WTC11 (cell line): ENCODE measurements at regions not wholly inside any gene's neighbourhood (a gene's known extent, or its start where the extent isn't known, plus 50 kb on each side); places are given as distances from the start of the nearest gene placed in this dataset.

ENCODE experiments used
- ATAC-seq: fragments of 200-7000 bp; cut with Tn5 transposase; 2 replicates; pipeline ENCODE4 v1.10.0; 2021; ENCODE audit warnings: mild to moderate bottlenecking, moderate library complexity
- CTCF ChIA-PET: fragments of 300-600 bp; sonication (Branson Sonifier 250); formaldehyde crosslinking; loops from one replicate; lab custom pipeline; 2021; ENCODE audit warnings: antibody characterized with exemption; lab: Charles Lee
- POLR2A ChIA-PET: fragments of 350-600 bp; sonication (Branson Sonifier 250); formaldehyde crosslinking; loops from one replicate; lab custom pipeline; 2021; ENCODE audit warnings: antibody characterized with exemption; lab: Charles Lee
- DNase-seq: peaks from one replicate; pipeline ENCODE4 v3.0.0; 2021; ENCODE audit warnings: low spot score
- H3K27ac Mint-ChIP-seq: 2 replicates; pipeline ENCODE4 v1.8.0; 2021; ENCODE audit warnings: mixed read lengths
- H3K27me3 Mint-ChIP-seq: 2 replicates; pipeline ENCODE4 v1.8.0; 2021; ENCODE audit warnings: low read depth, mild to moderate bottlenecking, moderate library complexity, mixed read lengths
- H3K36me3 Mint-ChIP-seq: 2 replicates; pipeline ENCODE4 v1.8.0; 2021; ENCODE audit warnings: mixed read lengths
- H3K4me1 Mint-ChIP-seq: 2 replicates; pipeline ENCODE4 v1.8.0; 2022; ENCODE audit warnings: mixed read lengths
- H3K4me3 Mint-ChIP-seq: 2 replicates; pipeline ENCODE4 v1.8.0; 2021; ENCODE audit warnings: mild to moderate bottlenecking, moderate library complexity, mixed read lengths
- H3K9me3 Mint-ChIP-seq: 2 replicates; pipeline ENCODE4 v1.8.0; 2021; ENCODE audit warnings: mixed read lengths
- FOXP1 ChIP-seq: sonication (generic); formaldehyde crosslinking; IDR thresholded peaks from 2 replicates; pipeline ENCODE4 v1.8.0; 2022; ENCODE audit warnings: missing genetic modification reagents, mild to moderate bottlenecking, moderate library complexity, borderline replicate concordance
- JAZF1 ChIP-seq: fragments of 250-450 bp; sonication (Bioruptor Pico); IDR thresholded peaks from 2 replicates; pipeline ENCODE4 v1.9.0; 2021; ENCODE audit warnings: moderate library complexity, mild to moderate bottlenecking, inconsistent platforms
- MYBL2 ChIP-seq: sonication (generic); formaldehyde crosslinking; IDR thresholded peaks from 2 replicates; pipeline ENCODE4 v1.8.1; 2023; ENCODE audit warnings: mild to moderate bottlenecking, moderate library complexity, missing genetic modification reagents
- NR3C1 ChIP-seq: sonication (generic); formaldehyde crosslinking; conservative IDR thresholded peaks from 2 replicates; pipeline ENCODE4 v1.8.1; 2023; ENCODE audit warnings: low read depth, mild to moderate bottlenecking, missing genetic modification reagents
- RELA ChIP-seq: sonication (generic); formaldehyde crosslinking; IDR thresholded peaks from 2 replicates; pipeline ENCODE4 v1.8.1; 2022; ENCODE audit warnings: missing genetic modification reagents, mild to moderate bottlenecking, borderline replicate concordance
- TCF7 ChIP-seq: sonication (generic); formaldehyde crosslinking; IDR thresholded peaks from 2 replicates; pipeline ENCODE4 v1.8.0; 2022; ENCODE audit warnings: mild to moderate bottlenecking, low read depth, missing genetic modification reagents, moderate library complexity
- TEAD4 ChIP-seq: sonication (generic); formaldehyde crosslinking; IDR thresholded peaks from 2 replicates; pipeline ENCODE4 v1.8.0; 2022; ENCODE audit warnings: mild to moderate bottlenecking, missing genetic modification reagents
- TP53 ChIP-seq: sonication (generic); formaldehyde crosslinking; IDR thresholded peaks from 2 replicates; pipeline ENCODE4 v1.8.1; 2023; ENCODE audit warnings: mild to moderate bottlenecking, missing genetic modification reagents
- ZNF121 ChIP-seq: sonication (generic); formaldehyde crosslinking; IDR thresholded peaks from 2 replicates; pipeline ENCODE4 v1.8.0; 2023; ENCODE audit warnings: missing genetic modification reagents
- ZNF317 ChIP-seq: sonication (generic); formaldehyde crosslinking; IDR thresholded peaks from 2 replicates; pipeline ENCODE4 v1.8.1; 2023; ENCODE audit warnings: low read depth, mild to moderate bottlenecking, moderate library complexity, missing genetic modification reagents, borderline replicate concordance
- TF ChIP-seq, protein P1 (sequence below): fragments of 250-450 bp; sonication (Bioruptor Pico); IDR thresholded peaks from 2 replicates; pipeline ENCODE4 v1.9.0; 2021; ENCODE audit warnings: mild to moderate bottlenecking, borderline replicate concordance
- TF ChIP-seq, protein P2 (sequence below): sonication (generic); formaldehyde crosslinking; IDR thresholded peaks from 2 replicates; pipeline ENCODE4 v1.8.0; 2022; ENCODE audit warnings: mild to moderate bottlenecking, missing genetic modification reagents
- TF ChIP-seq, protein P3 (sequence below): sonication (generic); formaldehyde crosslinking; IDR thresholded peaks from 2 replicates; pipeline ENCODE4 v1.8.1; 2023; ENCODE audit warnings: mild to moderate bottlenecking, missing genetic modification reagents
- TF ChIP-seq, protein P4 (sequence below): sonication (generic); formaldehyde crosslinking; IDR thresholded peaks from 2 replicates; pipeline ENCODE4 v1.8.0; 2023; ENCODE audit warnings: mild to moderate bottlenecking, missing genetic modification reagents
- TF ChIP-seq, protein P5 (sequence below): sonication (generic); formaldehyde crosslinking; IDR thresholded peaks from 2 replicates; pipeline ENCODE4 v1.8.1; 2023; ENCODE audit warnings: mild to moderate bottlenecking, missing genetic modification reagents, moderate library complexity
- TF ChIP-seq, protein P6 (sequence below): fragments of 250-450 bp; sonication (Bioruptor Pico); IDR thresholded peaks from 2 replicates; pipeline ENCODE4 v1.9.0; 2021; ENCODE audit warnings: moderate library complexity, mild to moderate bottlenecking, inconsistent platforms, borderline replicate concordance
- TF ChIP-seq, protein P7 (sequence below): sonication (generic); formaldehyde crosslinking; IDR thresholded peaks from 2 replicates; pipeline ENCODE4 v1.8.1; 2022; ENCODE audit warnings: mild to moderate bottlenecking, moderate library complexity, missing genetic modification reagents
- TF ChIP-seq, protein P8 (sequence below): sonication (generic); formaldehyde crosslinking; IDR thresholded peaks from 2 replicates; pipeline ENCODE4 v1.8.1; 2023; ENCODE audit warnings: mild to moderate bottlenecking, missing genetic modification reagents, moderate library complexity
- TF ChIP-seq, protein P9 (sequence below): fragments of 250-450 bp; sonication (Bioruptor Pico); IDR thresholded peaks from 2 replicates; pipeline ENCODE4 v2.1.2; 2022; ENCODE audit warnings: mild to moderate bottlenecking, moderate library complexity
- TF ChIP-seq, protein P10 (sequence below): sonication (generic); formaldehyde crosslinking; IDR thresholded peaks from 2 replicates; pipeline ENCODE4 v1.8.1; 2022; ENCODE audit warnings: low read depth, mild to moderate bottlenecking, moderate library complexity, missing genetic modification reagents, borderline replicate concordance

DNA sequence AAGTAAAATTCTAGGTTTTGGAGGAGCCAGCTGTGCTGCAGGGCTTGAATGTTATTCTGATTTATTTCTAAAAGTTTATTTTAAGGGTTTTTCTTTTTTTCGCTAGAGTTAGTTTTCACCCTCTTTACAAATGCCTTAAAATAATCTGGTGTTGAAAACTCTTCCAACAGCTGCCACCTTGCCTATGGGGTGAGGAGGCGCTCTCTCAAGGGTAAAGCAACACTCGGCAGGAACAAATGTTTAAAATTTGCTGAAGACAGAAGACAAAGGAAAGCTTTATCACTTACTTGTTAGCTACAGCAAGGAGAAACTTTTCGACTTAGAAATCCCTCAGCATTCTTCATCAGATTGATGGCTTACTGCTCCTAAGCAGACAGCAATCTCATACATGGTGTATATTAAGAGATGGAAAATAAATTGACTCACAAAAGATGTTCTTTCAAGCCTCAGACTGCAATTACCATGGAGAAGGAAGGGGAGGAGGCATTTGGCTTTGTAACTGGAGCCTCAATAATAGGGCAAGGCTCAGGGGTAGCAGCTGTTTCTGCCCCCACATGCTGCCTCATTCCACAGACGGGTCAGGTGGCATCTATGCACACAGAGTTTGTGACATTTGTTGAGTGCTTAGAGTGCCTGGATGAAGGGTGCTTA lies 79.8 kb upstream of the RALGPS2 start (continued):
- TF ChIP-seq, protein P1, sequence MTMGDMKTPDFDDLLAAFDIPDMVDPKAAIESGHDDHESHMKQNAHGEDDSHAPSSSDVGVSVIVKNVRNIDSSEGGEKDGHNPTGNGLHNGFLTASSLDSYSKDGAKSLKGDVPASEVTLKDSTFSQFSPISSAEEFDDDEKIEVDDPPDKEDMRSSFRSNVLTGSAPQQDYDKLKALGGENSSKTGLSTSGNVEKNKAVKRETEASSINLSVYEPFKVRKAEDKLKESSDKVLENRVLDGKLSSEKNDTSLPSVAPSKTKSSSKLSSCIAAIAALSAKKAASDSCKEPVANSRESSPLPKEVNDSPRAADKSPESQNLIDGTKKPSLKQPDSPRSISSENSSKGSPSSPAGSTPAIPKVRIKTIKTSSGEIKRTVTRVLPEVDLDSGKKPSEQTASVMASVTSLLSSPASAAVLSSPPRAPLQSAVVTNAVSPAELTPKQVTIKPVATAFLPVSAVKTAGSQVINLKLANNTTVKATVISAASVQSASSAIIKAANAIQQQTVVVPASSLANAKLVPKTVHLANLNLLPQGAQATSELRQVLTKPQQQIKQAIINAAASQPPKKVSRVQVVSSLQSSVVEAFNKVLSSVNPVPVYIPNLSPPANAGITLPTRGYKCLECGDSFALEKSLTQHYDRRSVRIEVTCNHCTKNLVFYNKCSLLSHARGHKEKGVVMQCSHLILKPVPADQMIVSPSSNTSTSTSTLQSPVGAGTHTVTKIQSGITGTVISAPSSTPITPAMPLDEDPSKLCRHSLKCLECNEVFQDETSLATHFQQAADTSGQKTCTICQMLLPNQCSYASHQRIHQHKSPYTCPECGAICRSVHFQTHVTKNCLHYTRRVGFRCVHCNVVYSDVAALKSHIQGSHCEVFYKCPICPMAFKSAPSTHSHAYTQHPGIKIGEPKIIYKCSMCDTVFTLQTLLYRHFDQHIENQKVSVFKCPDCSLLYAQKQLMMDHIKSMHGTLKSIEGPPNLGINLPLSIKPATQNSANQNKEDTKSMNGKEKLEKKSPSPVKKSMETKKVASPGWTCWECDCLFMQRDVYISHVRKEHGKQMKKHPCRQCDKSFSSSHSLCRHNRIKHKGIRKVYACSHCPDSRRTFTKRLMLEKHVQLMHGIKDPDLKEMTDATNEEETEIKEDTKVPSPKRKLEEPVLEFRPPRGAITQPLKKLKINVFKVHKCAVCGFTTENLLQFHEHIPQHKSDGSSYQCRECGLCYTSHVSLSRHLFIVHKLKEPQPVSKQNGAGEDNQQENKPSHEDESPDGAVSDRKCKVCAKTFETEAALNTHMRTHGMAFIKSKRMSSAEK: no peak
- TF ChIP-seq MYBL2 (no peak), ZNF317 (CRISPR knock-in tag) (no peak), NR3C1 (CRISPR knock-in tag) (no peak), JAZF1 (no peak), TP53 (no peak)
- TF ChIP-seq, protein P2, sequence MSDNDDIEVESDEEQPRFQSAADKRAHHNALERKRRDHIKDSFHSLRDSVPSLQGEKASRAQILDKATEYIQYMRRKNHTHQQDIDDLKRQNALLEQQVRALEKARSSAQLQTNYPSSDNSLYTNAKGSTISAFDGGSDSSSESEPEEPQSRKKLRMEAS (CRISPR knock-in tag): no peak
- TF ChIP-seq, protein P3, sequence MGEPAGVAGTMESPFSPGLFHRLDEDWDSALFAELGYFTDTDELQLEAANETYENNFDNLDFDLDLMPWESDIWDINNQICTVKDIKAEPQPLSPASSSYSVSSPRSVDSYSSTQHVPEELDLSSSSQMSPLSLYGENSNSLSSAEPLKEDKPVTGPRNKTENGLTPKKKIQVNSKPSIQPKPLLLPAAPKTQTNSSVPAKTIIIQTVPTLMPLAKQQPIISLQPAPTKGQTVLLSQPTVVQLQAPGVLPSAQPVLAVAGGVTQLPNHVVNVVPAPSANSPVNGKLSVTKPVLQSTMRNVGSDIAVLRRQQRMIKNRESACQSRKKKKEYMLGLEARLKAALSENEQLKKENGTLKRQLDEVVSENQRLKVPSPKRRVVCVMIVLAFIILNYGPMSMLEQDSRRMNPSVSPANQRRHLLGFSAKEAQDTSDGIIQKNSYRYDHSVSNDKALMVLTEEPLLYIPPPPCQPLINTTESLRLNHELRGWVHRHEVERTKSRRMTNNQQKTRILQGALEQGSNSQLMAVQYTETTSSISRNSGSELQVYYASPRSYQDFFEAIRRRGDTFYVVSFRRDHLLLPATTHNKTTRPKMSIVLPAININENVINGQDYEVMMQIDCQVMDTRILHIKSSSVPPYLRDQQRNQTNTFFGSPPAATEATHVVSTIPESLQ: no peak
- TF ChIP-seq, protein P4, sequence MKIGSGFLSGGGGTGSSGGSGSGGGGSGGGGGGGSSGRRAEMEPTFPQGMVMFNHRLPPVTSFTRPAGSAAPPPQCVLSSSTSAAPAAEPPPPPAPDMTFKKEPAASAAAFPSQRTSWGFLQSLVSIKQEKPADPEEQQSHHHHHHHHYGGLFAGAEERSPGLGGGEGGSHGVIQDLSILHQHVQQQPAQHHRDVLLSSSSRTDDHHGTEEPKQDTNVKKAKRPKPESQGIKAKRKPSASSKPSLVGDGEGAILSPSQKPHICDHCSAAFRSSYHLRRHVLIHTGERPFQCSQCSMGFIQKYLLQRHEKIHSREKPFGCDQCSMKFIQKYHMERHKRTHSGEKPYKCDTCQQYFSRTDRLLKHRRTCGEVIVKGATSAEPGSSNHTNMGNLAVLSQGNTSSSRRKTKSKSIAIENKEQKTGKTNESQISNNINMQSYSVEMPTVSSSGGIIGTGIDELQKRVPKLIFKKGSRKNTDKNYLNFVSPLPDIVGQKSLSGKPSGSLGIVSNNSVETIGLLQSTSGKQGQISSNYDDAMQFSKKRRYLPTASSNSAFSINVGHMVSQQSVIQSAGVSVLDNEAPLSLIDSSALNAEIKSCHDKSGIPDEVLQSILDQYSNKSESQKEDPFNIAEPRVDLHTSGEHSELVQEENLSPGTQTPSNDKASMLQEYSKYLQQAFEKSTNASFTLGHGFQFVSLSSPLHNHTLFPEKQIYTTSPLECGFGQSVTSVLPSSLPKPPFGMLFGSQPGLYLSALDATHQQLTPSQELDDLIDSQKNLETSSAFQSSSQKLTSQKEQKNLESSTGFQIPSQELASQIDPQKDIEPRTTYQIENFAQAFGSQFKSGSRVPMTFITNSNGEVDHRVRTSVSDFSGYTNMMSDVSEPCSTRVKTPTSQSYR (CRISPR knock-in tag): no peak
- TF ChIP-seq, protein P5, sequence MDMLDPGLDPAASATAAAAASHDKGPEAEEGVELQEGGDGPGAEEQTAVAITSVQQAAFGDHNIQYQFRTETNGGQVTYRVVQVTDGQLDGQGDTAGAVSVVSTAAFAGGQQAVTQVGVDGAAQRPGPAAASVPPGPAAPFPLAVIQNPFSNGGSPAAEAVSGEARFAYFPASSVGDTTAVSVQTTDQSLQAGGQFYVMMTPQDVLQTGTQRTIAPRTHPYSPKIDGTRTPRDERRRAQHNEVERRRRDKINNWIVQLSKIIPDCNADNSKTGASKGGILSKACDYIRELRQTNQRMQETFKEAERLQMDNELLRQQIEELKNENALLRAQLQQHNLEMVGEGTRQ (CRISPR knock-in tag): no peak
- TF ChIP-seq, protein P6, sequence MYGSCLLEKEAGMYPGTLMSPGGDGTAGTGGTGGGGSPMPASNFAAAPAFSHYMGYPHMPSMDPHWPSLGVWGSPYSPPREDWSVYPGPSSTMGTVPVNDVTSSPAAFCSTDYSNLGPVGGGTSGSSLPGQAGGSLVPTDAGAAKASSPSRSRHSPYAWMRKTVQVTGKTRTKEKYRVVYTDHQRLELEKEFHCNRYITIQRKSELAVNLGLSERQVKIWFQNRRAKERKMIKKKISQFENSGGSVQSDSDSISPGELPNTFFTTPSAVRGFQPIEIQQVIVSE (CRISPR knock-in tag): no peak

DNA sequence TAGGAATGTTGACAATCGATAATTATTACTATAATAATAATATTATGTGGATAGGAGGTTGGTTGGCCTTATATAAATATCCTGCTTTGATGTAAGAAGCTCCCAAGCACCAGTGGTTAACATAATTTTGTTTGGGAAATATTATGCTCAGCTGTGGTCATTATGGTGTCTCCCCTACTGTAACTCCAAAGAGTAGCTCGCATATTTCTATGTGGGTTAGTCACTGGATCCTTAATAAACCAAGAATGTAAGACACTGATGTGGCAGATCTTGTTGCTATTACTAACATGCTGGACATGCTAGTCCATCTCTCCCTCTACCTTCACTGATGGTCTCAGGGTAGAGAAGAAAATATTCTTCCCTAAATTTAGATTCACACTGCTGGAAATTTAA lies 79.2 kb upstream of the RALGPS2 start:
- POLR2A ChIA-PET: no interaction called here
- no peaks in the 10 kb centered on the region for H3K9me3 Mint-ChIP-seq
- TF ChIP-seq, protein P7, sequence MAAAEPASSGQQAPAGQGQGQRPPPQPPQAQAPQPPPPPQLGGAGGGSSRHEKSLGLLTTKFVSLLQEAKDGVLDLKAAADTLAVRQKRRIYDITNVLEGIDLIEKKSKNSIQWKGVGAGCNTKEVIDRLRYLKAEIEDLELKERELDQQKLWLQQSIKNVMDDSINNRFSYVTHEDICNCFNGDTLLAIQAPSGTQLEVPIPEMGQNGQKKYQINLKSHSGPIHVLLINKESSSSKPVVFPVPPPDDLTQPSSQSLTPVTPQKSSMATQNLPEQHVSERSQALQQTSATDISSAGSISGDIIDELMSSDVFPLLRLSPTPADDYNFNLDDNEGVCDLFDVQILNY (CRISPR knock-in tag): no peak
- TF ChIP-seq FOXP1 (CRISPR knock-in tag) (no peak), ZNF121 (CRISPR knock-in tag) (no peak), RELA (CRISPR knock-in tag) (no peak), TCF7 (CRISPR knock-in tag) (no peak), TEAD4 (CRISPR knock-in tag) (no peak)
- TF ChIP-seq, protein P8, sequence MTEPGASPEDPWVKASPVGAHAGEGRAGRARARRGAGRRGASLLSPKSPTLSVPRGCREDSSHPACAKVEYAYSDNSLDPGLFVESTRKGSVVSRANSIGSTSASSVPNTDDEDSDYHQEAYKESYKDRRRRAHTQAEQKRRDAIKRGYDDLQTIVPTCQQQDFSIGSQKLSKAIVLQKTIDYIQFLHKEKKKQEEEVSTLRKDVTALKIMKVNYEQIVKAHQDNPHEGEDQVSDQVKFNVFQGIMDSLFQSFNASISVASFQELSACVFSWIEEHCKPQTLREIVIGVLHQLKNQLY: no peak
- TF ChIP-seq, protein P9, sequence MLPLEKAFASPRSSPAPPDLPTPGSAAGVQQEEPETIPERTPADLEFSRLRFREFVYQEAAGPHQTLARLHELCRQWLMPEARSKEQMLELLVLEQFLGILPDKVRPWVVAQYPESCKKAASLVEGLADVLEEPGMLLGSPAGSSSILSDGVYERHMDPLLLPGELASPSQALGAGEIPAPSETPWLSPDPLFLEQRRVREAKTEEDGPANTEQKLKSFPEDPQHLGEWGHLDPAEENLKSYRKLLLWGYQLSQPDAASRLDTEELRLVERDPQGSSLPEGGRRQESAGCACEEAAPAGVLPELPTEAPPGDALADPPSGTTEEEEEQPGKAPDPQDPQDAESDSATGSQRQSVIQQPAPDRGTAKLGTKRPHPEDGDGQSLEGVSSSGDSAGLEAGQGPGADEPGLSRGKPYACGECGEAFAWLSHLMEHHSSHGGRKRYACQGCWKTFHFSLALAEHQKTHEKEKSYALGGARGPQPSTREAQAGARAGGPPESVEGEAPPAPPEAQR: no peak
- TF ChIP-seq, protein P10, sequence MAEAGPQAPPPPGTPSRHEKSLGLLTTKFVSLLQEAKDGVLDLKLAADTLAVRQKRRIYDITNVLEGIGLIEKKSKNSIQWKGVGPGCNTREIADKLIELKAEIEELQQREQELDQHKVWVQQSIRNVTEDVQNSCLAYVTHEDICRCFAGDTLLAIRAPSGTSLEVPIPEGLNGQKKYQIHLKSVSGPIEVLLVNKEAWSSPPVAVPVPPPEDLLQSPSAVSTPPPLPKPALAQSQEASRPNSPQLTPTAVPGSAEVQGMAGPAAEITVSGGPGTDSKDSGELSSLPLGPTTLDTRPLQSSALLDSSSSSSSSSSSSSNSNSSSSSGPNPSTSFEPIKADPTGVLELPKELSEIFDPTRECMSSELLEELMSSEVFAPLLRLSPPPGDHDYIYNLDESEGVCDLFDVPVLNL (CRISPR knock-in tag): no peak

More for the DNA sequence above, 79.2 kb upstream of the RALGPS2 start:
- CTCF ChIA-PET: interaction anchor here (0.7 to 1.5 kb wide), 3 partner anchors 19 to 103 kb away, joined by 4 to 5 read pairs (median 5); no protein-coding TSS in a partner anchor
- no peak overlapping the region for H3K4me3 Mint-ChIP-seq
- H3K4me1 Mint-ChIP-seq: peaks cover 36% of the 10 kb centered on the region
- no peak overlapping the region for H3K27ac Mint-ChIP-seq
- no peaks in the 10 kb centered on the region for H3K27me3 Mint-ChIP-seq
- DNase-seq: no peak
- ATAC-seq: no peak
- no peaks in the 10 kb centered on the region for H3K36me3 Mint-ChIP-seq
